ENCODE measurements at regions not wholly inside any gene's neighbourhood (a gene's known extent, or its start where the extent isn't known, plus 50 kb on each side); places are given as distances from the start of the nearest gene placed in this dataset.

DNA sequence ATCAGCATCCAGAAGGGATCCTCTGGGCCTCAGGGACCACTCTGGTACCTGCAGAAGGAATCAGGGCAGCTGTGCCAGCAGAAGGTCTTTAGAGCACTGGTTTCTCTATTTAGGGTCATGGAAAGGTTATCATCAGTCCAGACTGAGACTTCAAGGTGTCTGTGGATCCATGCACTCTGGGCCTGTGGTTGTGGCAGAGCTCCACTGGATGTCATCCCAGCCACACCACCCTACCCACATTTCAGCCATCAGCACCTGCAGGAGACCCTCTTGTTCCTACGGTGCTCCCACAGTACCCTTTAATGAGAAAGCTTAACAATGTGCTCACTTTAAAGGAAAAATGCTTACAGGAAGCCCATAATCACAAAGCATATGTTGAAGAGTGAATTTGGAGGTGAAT is 603.4 kb upstream of the CCDC54 start:
- no peak for DNase-seq
- Histone ChIP-seq H3K79me2 (ENCODE audit: low read length) (no peaks in the 10 kb centered on the region), H3K9me2 (replicated peaks; ENCODE audit: insufficient read depth, low read length) (no peaks in the 10 kb centered on the region), H3K27ac (ENCODE audit: low read length) (no peak overlapping the region), H3K4me2 (ENCODE audit: low read depth, low read length, poor library complexity, severe bottlenecking) (no peak overlapping the region), H4K20me1 (ENCODE audit: insufficient read depth, low read depth, low read length) (no peaks in the 10 kb centered on the region), H3K9me3 (ENCODE audit: low read length) (no peaks in the 10 kb centered on the region), H3K4me1 (ENCODE audit: low read length) (no peaks in the 10 kb centered on the region), H3K36me3 (ENCODE audit: insufficient read depth, low read length) (no peaks in the 10 kb centered on the region), H3K9ac (ENCODE audit: low read length) (no peak overlapping the region), H3K4me3 (ENCODE audit: low read length) (no peak overlapping the region), H3K27me3 (ENCODE audit: low read length) (no peaks in the 10 kb centered on the region), H2AFZ (ENCODE audit: low read length) (no peak overlapping the region)

DNA sequence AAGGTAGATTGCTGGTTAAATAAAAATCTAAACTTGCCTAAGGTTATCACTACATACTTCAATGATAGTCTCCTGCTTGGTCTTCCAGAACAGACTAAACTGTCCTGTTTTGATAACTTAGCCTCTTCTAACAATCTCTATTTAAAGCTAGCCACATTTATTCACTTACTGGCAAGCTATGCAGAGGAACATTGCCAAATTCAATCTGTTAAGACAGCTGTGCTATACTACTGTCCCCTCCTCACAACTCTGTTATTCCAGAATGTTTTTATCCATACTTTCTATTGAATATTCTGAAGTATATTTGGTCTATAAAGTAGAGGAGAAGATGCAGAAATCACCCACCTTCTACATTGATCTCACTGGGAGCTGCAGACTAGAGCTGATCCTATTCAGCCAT is 594.0 kb upstream of the CCDC54 start:
- no peak overlapping the region for H3K27ac ChIP-seq (ENCODE audit: low read length)
- H3K36me3 ChIP-seq (ENCODE audit: insufficient read depth, low read length) = no peaks in the 10 kb centered on the region
- DNase-seq = no peak
- H3K9me3 ChIP-seq (ENCODE audit: low read length) = no peaks in the 10 kb centered on the region
- no peak overlapping the region for H3K9ac ChIP-seq (ENCODE audit: low read length)
- H2AFZ ChIP-seq (ENCODE audit: low read length) = no peak overlapping the region
- H3K4me2 ChIP-seq (ENCODE audit: low read depth, low read length, poor library complexity, severe bottlenecking) = no peak overlapping the region
- no peaks in the 10 kb centered on the region for H3K9me2 ChIP-seq (replicated peaks; ENCODE audit: insufficient read depth, low read length)
- no peaks in the 10 kb centered on the region for H3K4me1 ChIP-seq (ENCODE audit: low read length)
- no peaks in the 10 kb centered on the region for H3K27me3 ChIP-seq (ENCODE audit: low read length)
- no peaks in the 10 kb centered on the region for H3K79me2 ChIP-seq (ENCODE audit: low read length)
- no peak overlapping the region for H3K4me3 ChIP-seq (ENCODE audit: low read length)
- no peaks in the 10 kb centered on the region for H4K20me1 ChIP-seq (ENCODE audit: insufficient read depth, low read depth, low read length)

DNA sequence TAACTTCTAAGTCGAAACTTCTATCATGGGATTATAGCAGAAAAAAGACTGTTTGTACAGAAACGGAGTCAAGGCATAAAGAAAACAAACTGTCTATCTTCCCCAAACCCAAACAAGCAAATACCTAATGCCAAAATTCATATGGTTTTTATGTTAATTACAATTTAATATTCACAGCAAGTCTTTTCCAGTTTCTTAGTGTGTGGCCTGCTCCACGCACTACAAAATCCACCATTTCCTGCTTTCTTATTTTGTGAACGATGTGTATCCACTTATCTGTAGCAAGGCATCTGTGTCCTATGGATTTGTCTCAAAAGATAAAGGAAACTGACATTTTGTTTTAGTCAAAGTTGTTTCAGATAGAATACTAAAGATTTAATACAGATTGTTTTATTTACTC is 588.0 kb upstream of the CCDC54 start:
- Histone ChIP-seq H3K9me3 (ENCODE audit: low read length) (no peaks in the 10 kb centered on the region), H3K9ac (ENCODE audit: low read length) (no peak overlapping the region), H3K4me3 (ENCODE audit: low read length) (no peak overlapping the region), H2AFZ (ENCODE audit: low read length) (no peak overlapping the region), H3K27ac (ENCODE audit: low read length) (no peak overlapping the region), H3K27me3 (ENCODE audit: low read length) (no peaks in the 10 kb centered on the region), H3K79me2 (ENCODE audit: low read length) (no peaks in the 10 kb centered on the region), H3K36me3 (ENCODE audit: insufficient read depth, low read length) (no peaks in the 10 kb centered on the region), H4K20me1 (ENCODE audit: insufficient read depth, low read depth, low read length) (no peaks in the 10 kb centered on the region), H3K4me2 (ENCODE audit: low read depth, low read length, poor library complexity, severe bottlenecking) (no peak overlapping the region), H3K4me1 (ENCODE audit: low read length) (no peaks in the 10 kb centered on the region), H3K9me2 (replicated peaks; ENCODE audit: insufficient read depth, low read length) (no peaks in the 10 kb centered on the region)
- no peak for DNase-seq

DNA sequence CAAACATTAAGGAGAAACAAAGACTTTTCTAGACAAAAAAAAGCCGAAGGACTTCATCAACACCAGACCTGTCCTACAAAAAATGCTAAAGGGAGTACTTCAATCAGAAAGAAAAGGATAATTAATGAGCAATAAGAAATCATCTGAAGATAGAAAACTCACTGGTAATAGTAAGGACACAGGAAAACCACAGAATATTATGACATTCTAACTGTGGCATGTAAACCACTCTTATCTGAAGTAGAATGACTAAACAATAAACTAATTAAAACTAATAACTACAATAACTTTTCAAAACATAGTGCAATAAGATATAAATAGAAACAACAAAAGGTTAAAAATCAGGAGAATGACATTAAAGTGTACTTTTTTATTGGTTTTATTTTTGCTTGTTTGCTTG is 584.5 kb upstream of the CCDC54 start:
- H3K27me3 ChIP-seq (ENCODE audit: low read length) = no peaks in the 10 kb centered on the region
- H3K9me2 ChIP-seq (replicated peaks; ENCODE audit: insufficient read depth, low read length) = no peaks in the 10 kb centered on the region
- H3K79me2 ChIP-seq (ENCODE audit: low read length) = no peaks in the 10 kb centered on the region
- H3K36me3 ChIP-seq (ENCODE audit: insufficient read depth, low read length) = no peaks in the 10 kb centered on the region
- H3K4me2 ChIP-seq (ENCODE audit: low read depth, low read length, poor library complexity, severe bottlenecking) = no peak overlapping the region
- H2AFZ ChIP-seq (ENCODE audit: low read length) = no peak overlapping the region
- no peaks in the 10 kb centered on the region for H4K20me1 ChIP-seq (ENCODE audit: insufficient read depth, low read depth, low read length)
- H3K4me1 ChIP-seq (ENCODE audit: low read length) = no peaks in the 10 kb centered on the region
- no peak overlapping the region for H3K9ac ChIP-seq (ENCODE audit: low read length)
- H3K9me3 ChIP-seq (ENCODE audit: low read length) = no peaks in the 10 kb centered on the region
- H3K4me3 ChIP-seq (ENCODE audit: low read length) = no peak overlapping the region
- H3K27ac ChIP-seq (ENCODE audit: low read length) = no peak overlapping the region
- no peak for DNase-seq

DNA sequence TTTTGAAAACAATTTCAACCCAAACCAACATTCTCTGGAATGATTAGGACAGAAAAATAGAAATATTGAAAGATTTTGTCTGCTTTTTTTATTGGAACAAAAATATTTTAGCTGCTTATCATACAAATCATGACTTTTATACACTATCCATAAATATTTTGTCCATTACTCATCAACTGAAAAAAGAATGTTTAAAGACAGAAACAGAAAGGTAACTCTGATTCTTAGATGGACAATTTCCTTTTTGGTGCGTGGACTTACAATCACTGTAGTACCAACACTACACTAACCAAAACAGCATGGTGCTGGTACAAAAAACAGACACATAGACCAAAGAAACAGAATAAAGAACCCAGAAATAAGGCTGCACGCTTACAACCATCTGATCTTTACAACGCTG is 582.8 kb upstream of the CCDC54 start:
- Histone ChIP-seq H3K4me1 (ENCODE audit: low read length) (no peaks in the 10 kb centered on the region), H3K4me3 (ENCODE audit: low read length) (no peak overlapping the region), H3K9me3 (ENCODE audit: low read length) (no peaks in the 10 kb centered on the region), H3K36me3 (ENCODE audit: insufficient read depth, low read length) (no peaks in the 10 kb centered on the region), H3K79me2 (ENCODE audit: low read length) (no peaks in the 10 kb centered on the region), H2AFZ (ENCODE audit: low read length) (no peak overlapping the region), H3K9ac (ENCODE audit: low read length) (no peak overlapping the region), H4K20me1 (ENCODE audit: insufficient read depth, low read depth, low read length) (no peaks in the 10 kb centered on the region), H3K4me2 (ENCODE audit: low read depth, low read length, poor library complexity, severe bottlenecking) (no peak overlapping the region), H3K27ac (ENCODE audit: low read length) (no peak overlapping the region), H3K9me2 (replicated peaks; ENCODE audit: insufficient read depth, low read length) (no peaks in the 10 kb centered on the region), H3K27me3 (ENCODE audit: low read length) (no peaks in the 10 kb centered on the region)
- DNase-seq = no peak

DNA sequence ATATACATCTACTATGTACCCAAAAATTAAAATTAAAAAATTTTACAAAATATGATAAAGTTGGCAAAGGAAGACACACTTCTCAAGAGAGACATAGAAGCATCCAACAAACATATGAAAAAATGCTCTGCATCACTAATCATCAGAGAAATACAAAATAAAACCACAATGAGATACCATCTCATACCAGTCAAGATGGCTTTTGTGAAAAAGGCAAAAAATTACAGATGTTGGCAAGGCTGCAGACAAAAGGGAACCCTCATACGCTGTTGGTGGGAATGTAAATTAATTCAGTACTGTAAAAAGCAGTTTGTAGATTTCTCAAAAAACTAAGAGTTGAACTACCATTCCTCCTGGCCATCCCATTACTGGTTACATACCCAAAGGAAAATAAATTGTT is 581.7 kb upstream of the CCDC54 start:
- H3K9ac ChIP-seq (ENCODE audit: low read length) = no peak overlapping the region
- DNase-seq = no peak
- no peaks in the 10 kb centered on the region for H3K9me3 ChIP-seq (ENCODE audit: low read length)
- H3K36me3 ChIP-seq (ENCODE audit: insufficient read depth, low read length) = no peaks in the 10 kb centered on the region
- H3K4me3 ChIP-seq (ENCODE audit: low read length) = no peak overlapping the region
- no peak overlapping the region for H3K4me2 ChIP-seq (ENCODE audit: low read depth, low read length, poor library complexity, severe bottlenecking)
- no peaks in the 10 kb centered on the region for H3K27me3 ChIP-seq (ENCODE audit: low read length)
- no peak overlapping the region for H3K27ac ChIP-seq (ENCODE audit: low read length)
- H4K20me1 ChIP-seq (ENCODE audit: insufficient read depth, low read depth, low read length) = no peaks in the 10 kb centered on the region
- no peaks in the 10 kb centered on the region for H3K79me2 ChIP-seq (ENCODE audit: low read length)
- no peak overlapping the region for H2AFZ ChIP-seq (ENCODE audit: low read length)
- no peaks in the 10 kb centered on the region for H3K9me2 ChIP-seq (replicated peaks; ENCODE audit: insufficient read depth, low read length)
- H3K4me1 ChIP-seq (ENCODE audit: low read length) = no peaks in the 10 kb centered on the region

DNA sequence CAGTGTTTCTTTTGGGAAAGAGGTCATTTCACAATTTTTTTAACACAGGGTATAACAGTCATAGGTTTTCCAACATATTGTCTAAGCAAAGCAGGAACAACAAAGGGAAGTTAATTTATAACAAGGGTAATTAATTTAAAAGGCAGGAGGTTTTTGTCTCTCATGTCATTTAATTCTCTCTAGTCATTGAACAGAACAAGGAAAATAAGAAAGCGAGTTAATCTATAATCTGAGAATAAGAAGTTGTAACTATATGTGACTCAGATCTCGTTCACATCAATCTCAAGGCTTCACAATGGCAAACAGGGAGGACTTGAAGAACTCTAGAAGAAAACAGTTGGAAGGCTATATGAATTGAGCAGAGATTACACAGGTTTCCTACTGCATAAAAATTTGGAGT is 579.8 kb upstream of the CCDC54 start:
- DNase-seq = no peak
- Histone ChIP-seq H4K20me1 (ENCODE audit: insufficient read depth, low read depth, low read length) (no peaks in the 10 kb centered on the region), H3K9me2 (replicated peaks; ENCODE audit: insufficient read depth, low read length) (no peaks in the 10 kb centered on the region), H3K9ac (ENCODE audit: low read length) (no peak overlapping the region), H3K79me2 (ENCODE audit: low read length) (no peaks in the 10 kb centered on the region), H2AFZ (ENCODE audit: low read length) (no peak overlapping the region), H3K4me3 (ENCODE audit: low read length) (no peak overlapping the region), H3K4me2 (ENCODE audit: low read depth, low read length, poor library complexity, severe bottlenecking) (no peak overlapping the region), H3K9me3 (ENCODE audit: low read length) (no peaks in the 10 kb centered on the region), H3K36me3 (ENCODE audit: insufficient read depth, low read length) (no peaks in the 10 kb centered on the region), H3K27me3 (ENCODE audit: low read length) (no peaks in the 10 kb centered on the region), H3K4me1 (ENCODE audit: low read length) (no peaks in the 10 kb centered on the region), H3K27ac (ENCODE audit: low read length) (no peak overlapping the region)

DNA sequence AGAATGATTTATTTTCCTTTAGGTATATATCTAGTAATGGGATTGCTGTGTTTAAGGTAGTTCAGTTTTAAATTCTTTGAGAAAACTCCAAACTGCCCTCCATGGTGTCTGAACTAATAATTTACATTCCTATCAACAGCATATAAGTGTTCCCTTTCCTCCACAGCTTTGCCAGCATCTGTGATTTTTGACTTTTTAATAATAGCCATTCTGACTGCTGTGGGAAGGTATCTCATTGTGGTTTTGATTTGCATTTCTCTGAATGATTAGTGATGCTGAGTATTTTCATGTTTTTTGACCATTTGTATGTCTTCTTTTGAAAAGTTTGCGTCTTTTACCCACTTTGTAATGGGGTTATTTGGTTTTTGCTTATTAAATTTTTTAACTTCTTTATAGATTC is 571.6 kb upstream of the CCDC54 start:
- Histone ChIP-seq H3K9me3 (ENCODE audit: low read length) (no peaks in the 10 kb centered on the region), H2AFZ (ENCODE audit: low read length) (no peak overlapping the region), H3K9me2 (replicated peaks; ENCODE audit: insufficient read depth, low read length) (no peaks in the 10 kb centered on the region), H3K4me2 (ENCODE audit: low read depth, low read length, poor library complexity, severe bottlenecking) (no peak overlapping the region), H3K27ac (ENCODE audit: low read length) (no peak overlapping the region), H3K9ac (ENCODE audit: low read length) (no peak overlapping the region), H3K27me3 (ENCODE audit: low read length) (no peaks in the 10 kb centered on the region), H3K36me3 (ENCODE audit: insufficient read depth, low read length) (no peaks in the 10 kb centered on the region), H3K79me2 (ENCODE audit: low read length) (no peaks in the 10 kb centered on the region), H3K4me1 (ENCODE audit: low read length) (peaks cover 4% of the 10 kb centered on the region; the same call in 1 of the 2 replicates), H3K4me3 (ENCODE audit: low read length) (no peak overlapping the region), H4K20me1 (ENCODE audit: insufficient read depth, low read depth, low read length) (no peaks in the 10 kb centered on the region)
- no peak for DNase-seq

DNA sequence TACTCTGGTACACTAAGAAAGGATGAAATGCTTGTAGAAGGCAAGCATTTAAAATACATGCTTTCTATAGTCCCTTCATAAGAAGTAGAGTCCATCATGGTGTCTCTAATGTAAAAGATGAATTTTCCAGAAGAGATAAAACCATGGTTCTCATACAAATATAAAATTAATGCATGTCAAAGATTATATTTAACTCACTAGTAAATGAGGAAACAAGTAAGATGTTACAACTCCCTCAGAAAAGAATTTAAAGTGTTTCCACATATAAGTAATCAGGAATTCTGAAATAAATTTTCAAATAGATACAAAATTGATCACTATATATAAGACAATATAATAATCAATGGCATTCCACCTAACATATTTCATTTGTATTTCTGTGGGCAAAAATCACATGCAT is 570.3 kb upstream of the CCDC54 start:
- Histone ChIP-seq H3K27ac (ENCODE audit: low read length) (no peak overlapping the region), H3K27me3 (ENCODE audit: low read length) (no peaks in the 10 kb centered on the region), H3K9me3 (ENCODE audit: low read length) (no peaks in the 10 kb centered on the region), H3K9me2 (replicated peaks; ENCODE audit: insufficient read depth, low read length) (no peaks in the 10 kb centered on the region), H3K4me2 (ENCODE audit: low read depth, low read length, poor library complexity, severe bottlenecking) (no peak overlapping the region), H2AFZ (ENCODE audit: low read length) (no peak overlapping the region), H4K20me1 (ENCODE audit: insufficient read depth, low read depth, low read length) (no peaks in the 10 kb centered on the region), H3K36me3 (ENCODE audit: insufficient read depth, low read length) (no peaks in the 10 kb centered on the region), H3K4me3 (ENCODE audit: low read length) (no peak overlapping the region), H3K79me2 (ENCODE audit: low read length) (no peaks in the 10 kb centered on the region), H3K9ac (ENCODE audit: low read length) (no peak overlapping the region), H3K4me1 (ENCODE audit: low read length) (peaks cover 4% of the 10 kb centered on the region; the same call in 1 of the 2 replicates)
- DNase-seq = no peak

Data from Karpas-422 (cell line).